ENCODE measurements at regions not wholly inside any gene's neighbourhood (a gene's known extent, or its start where the extent isn't known, plus 50 kb on each side); places are given as distances from the start of the nearest gene placed in this dataset.
A peak's percentile ranks its signal among the peaks of the same experiment; 100 is the strongest.
"Not testable (repeated sequence)": the region's sequence is repeated elsewhere in the genome, so short reads cannot be mapped to it uniquely, and the experiment has no call there.

DNA sequence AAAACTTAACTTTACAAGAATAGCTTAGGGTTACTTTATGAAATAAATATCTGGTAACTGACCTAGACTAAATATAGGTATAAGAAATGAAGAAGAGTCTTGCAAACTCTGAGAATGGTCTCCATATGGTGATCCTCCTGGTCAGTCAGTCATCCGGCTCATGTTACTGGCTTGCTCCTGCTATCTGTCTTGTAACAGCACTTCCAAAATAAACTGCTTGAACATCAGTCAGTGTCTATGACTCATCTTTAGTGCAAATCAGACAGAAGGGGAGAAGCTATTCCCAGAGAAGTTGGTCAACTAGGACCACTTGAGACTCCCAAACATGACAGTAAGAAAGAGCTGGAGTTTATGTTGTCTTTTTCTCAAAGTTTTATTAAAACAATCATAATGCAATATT lies 1550.9 kb downstream of the PCDH9 start:
- Histone ChIP-seq H3K36me3 (ENCODE audit: control insufficient read depth, insufficient read depth, low read length) (no peaks in the 10 kb centered on the region), H3K4me3 (replicated peaks; ENCODE audit: low read depth, low read length) (no peak overlapping the region), H3K27me3 (replicated peaks; ENCODE audit: control insufficient read depth, insufficient read depth, low read length) (no peaks in the 10 kb centered on the region)
- DNase-seq (ENCODE audit: extremely low read depth, insufficient read length) = no peak
- TF ChIP-seq, protein P1, sequence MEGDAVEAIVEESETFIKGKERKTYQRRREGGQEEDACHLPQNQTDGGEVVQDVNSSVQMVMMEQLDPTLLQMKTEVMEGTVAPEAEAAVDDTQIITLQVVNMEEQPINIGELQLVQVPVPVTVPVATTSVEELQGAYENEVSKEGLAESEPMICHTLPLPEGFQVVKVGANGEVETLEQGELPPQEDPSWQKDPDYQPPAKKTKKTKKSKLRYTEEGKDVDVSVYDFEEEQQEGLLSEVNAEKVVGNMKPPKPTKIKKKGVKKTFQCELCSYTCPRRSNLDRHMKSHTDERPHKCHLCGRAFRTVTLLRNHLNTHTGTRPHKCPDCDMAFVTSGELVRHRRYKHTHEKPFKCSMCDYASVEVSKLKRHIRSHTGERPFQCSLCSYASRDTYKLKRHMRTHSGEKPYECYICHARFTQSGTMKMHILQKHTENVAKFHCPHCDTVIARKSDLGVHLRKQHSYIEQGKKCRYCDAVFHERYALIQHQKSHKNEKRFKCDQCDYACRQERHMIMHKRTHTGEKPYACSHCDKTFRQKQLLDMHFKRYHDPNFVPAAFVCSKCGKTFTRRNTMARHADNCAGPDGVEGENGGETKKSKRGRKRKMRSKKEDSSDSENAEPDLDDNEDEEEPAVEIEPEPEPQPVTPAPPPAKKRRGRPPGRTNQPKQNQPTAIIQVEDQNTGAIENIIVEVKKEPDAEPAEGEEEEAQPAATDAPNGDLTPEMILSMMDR (IDR thresholded peaks at IDR 0.05; ENCODE audit: insufficient read depth, low read length, poor library complexity, severe bottlenecking) = no peak

DNA sequence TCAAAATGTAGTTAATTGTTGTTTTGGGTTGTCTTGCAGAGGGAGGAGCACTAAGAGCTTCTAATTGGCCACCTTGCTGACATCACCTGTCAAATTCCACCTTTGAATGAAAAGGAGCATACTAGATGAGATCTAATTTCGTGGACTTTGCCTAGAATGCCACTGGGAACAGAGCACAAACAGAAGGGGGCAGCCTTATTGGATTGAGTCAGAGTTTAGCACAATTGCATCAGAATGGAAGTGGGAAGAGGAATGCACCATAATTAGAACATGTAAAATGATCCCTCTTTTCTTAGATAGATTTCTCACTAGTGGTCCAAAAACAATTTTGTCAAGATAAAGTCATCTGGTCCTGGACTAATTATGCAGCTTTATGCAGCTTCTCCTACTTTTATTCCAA lies 1552.2 kb downstream of the PCDH9 start:
- Histone ChIP-seq H3K4me3 (replicated peaks; ENCODE audit: low read depth, low read length) (no peak overlapping the region), H3K36me3 (ENCODE audit: control insufficient read depth, insufficient read depth, low read length) (no peaks in the 10 kb centered on the region), H3K27me3 (replicated peaks; ENCODE audit: control insufficient read depth, insufficient read depth, low read length) (no peaks in the 10 kb centered on the region)
- TF ChIP-seq, protein P1 (IDR thresholded peaks at IDR 0.05; ENCODE audit: insufficient read depth, low read length, poor library complexity, severe bottlenecking) = no peak
- no peak for DNase-seq (ENCODE audit: extremely low read depth, insufficient read length)

DNA sequence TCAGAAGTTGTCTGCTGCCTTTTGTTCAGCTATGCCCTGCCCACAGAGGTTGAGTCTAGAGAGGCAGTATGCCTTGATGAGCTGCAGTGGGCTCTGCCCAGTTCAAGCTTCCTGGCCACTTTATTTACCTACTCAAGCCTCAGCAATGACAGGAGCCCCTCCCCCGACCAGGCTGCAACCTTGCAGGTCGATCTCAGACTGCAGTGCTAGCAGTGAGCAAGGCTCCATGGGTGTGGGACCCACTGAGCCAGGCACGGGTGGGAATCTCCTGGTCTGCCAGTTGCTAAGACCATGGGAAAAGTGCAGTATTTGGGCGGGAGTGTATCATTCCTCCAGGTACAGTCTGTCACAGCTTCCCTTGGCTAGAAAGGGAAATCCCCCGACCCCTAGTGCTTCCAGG lies 1554.8 kb downstream of the PCDH9 start:
- H3K4me3 ChIP-seq (replicated peaks; ENCODE audit: low read depth, low read length); H3K36me3 ChIP-seq (ENCODE audit: control insufficient read depth, insufficient read depth, low read length); DNase-seq (ENCODE audit: extremely low read depth, insufficient read length): not testable (repeated sequence)

DNA sequence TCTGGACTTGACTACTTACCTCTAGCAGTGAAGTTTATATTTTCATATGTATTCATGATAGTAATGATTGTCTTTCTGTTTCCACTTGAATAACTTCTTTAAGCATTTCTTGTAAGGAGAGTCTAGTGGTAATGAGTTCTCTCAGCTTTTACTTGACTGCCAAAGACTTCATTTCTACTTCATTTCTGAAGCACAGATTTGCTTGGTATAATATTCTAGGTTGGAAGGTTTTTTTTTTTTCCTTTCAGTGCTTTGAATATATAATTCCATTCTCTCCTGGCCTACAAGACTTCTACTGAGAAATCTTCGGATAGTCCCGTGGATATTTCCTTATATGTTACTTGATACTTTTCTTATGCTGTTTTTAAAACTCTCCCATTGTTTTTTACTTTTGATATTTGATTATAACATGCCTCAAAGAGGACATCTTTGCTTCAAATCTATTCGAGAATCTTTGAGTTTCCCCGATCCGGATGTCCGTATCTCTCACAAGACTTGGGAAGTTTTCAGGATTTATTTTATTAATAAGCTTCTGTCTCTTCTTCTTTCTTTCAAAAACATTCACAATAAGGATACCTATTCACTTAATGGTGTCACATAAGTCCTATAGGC lies 1560.0 kb downstream of the PCDH9 start:
- no peaks in the 10 kb centered on the region for H3K36me3 ChIP-seq (ENCODE audit: control insufficient read depth, insufficient read depth, low read length)
- TF ChIP-seq, protein P1 (IDR thresholded peaks at IDR 0.05; ENCODE audit: insufficient read depth, low read length, poor library complexity, severe bottlenecking) = no peak
- no peak for DNase-seq (ENCODE audit: extremely low read depth, insufficient read length)
- H3K27me3 ChIP-seq (replicated peaks; ENCODE audit: control insufficient read depth, insufficient read depth, low read length) = no peaks in the 10 kb centered on the region
- no peak overlapping the region for H3K4me3 ChIP-seq (replicated peaks; ENCODE audit: low read depth, low read length)

More for the DNA sequence above, 1554.8 kb downstream of the PCDH9 start:
- H3K27me3 ChIP-seq (replicated peaks; ENCODE audit: control insufficient read depth, insufficient read depth, low read length) = not testable (repeated sequence)

DNA sequence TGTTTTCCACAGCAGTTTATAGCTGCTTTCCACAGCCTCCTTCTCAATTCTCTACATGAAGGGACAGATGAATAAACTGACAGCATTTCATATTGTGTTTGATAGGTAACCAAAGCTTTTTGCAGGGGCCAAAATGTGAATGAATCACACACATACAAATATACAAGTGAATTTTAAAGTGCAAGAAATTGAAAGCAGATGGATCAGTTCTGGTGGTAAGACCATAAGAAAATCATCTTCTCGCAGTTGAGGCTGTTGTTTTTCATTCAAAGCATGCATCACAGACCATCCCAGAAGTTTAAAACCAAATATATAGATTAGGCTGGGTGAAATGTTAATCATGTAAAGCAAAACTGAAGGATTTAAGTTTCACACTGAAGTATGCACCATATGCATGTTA lies 1569.4 kb downstream of the PCDH9 start:
- Histone ChIP-seq H3K4me3 (replicated peaks; ENCODE audit: low read depth, low read length) (no peak overlapping the region), H3K36me3 (ENCODE audit: control insufficient read depth, insufficient read depth, low read length) (no peaks in the 10 kb centered on the region), H3K27me3 (replicated peaks; ENCODE audit: control insufficient read depth, insufficient read depth, low read length) (no peaks in the 10 kb centered on the region)
- TF ChIP-seq, protein P1 (IDR thresholded peaks at IDR 0.05; ENCODE audit: insufficient read depth, low read length, poor library complexity, severe bottlenecking) = no peak
- DNase-seq (ENCODE audit: extremely low read depth, insufficient read length) = no peak

DNA sequence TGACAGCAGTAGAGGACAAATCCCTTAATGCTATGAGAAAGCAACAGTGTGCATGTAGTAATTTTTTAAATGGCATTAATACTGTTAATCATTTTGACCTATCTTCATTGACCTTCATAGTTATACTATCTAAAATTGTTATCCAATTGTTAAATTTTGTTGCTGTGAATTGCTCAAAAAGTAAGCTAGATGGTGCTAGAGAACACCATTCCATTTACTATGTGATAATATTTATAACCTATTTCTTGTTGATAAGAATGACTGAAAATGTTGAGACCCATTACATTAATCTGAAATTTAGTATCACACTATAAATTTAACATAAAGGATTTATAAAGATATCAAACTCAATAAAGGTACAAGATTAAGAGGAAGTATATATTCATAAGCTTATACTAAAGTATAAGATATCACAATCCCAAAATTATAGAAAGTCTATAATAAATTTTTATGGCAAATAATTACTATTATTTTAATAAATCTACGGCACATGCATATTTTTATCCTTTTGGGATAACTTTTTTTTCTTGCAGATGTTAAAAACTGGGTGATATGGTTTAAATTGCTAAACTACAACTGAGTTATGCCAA lies 1573.3 kb downstream of the PCDH9 start:
- Histone ChIP-seq H3K27me3 (replicated peaks; ENCODE audit: control insufficient read depth, insufficient read depth, low read length) (no peaks in the 10 kb centered on the region), H3K36me3 (ENCODE audit: control insufficient read depth, insufficient read depth, low read length) (no peaks in the 10 kb centered on the region), H3K4me3 (replicated peaks; ENCODE audit: low read depth, low read length) (no peak overlapping the region)
- DNase-seq (ENCODE audit: extremely low read depth, insufficient read length) = no peak
- TF ChIP-seq, protein P1 (IDR thresholded peaks at IDR 0.05; ENCODE audit: insufficient read depth, low read length, poor library complexity, severe bottlenecking) = peak; percentile 17
